ENCODE measurements at regions not wholly inside any gene's neighbourhood (a gene's known extent, or its start where the extent isn't known, plus 50 kb on each side); places are given as distances from the start of the nearest gene placed in this dataset.

DNA sequence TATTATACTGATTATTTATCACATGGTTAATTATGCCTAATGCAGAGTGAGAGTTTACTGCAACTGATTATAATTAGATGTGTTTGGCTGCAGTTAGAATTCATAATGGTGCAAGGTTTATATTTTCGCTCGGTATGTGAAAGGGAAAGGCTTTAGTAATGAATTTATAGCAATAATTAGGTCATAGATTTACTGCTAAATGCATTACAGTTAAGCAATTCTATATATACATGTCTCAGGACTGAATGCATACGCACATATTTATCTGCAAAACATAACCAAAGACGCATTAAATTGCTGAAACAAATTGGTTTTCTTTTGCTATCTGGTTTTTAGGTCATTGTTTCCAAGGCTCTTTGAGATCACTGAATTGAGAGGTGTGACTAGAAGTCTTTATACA lies 428.1 kb upstream of the PDE3A start:
- Mint-ChIP-seq H3K4me3 (no peak overlapping the region), H3K9me3 (peaks cover 0 to 5% of the 10 kb centered on the region in 2 donors), H3K4me1 (no peaks in the 10 kb centered on the region), H3K27ac (no peak overlapping the region), H3K27me3 (peaks cover 9% of the 10 kb centered on the region)
- DNase-seq (no peak), ATAC-seq (no peak)

GRCh38 chr12:19941096-19941495 lies 427.2 kb upstream of the PDE3A start:
- DNase-seq: no peak
- H3K4me1 Mint-ChIP-seq: no peaks in the 10 kb centered on the region
- H3K27me3 Mint-ChIP-seq: peaks cover 9% of the 10 kb centered on the region
- no peak overlapping the region for H3K4me3 Mint-ChIP-seq
- H3K9me3 Mint-ChIP-seq: peaks cover 0 to 5% of the 10 kb centered on the region in 2 donors
- H3K27ac Mint-ChIP-seq: no peak overlapping the region
- no peak for ATAC-seq

- ATAC-seq (no peak), DNase-seq (no peak)
- H3K27ac Mint-ChIP-seq: no peak overlapping the region
- peaks cover 0 to 12% of the 10 kb centered on the region in 2 donors for H3K9me3 Mint-ChIP-seq
- no peak overlapping the region for H3K4me3 Mint-ChIP-seq
- no peaks in the 10 kb centered on the region for H3K27me3 Mint-ChIP-seq
- H3K4me1 Mint-ChIP-seq: no peaks in the 10 kb centered on the region
These were observed 422.5 kb upstream of the PDE3A start for GRCh38 chr12:19945559-19946435.

GRCh38 chr12:19946550-19946949 lies 421.8 kb upstream of the PDE3A start:
- no peak overlapping the region for H3K27ac Mint-ChIP-seq
- DNase-seq (no peak), ATAC-seq (no peak)
- H3K4me1 Mint-ChIP-seq: no peaks in the 10 kb centered on the region
- peaks cover 0 to 12% of the 10 kb centered on the region in 2 donors for H3K9me3 Mint-ChIP-seq
- no peak overlapping the region for H3K4me3 Mint-ChIP-seq
- no peaks in the 10 kb centered on the region for H3K27me3 Mint-ChIP-seq

GRCh38 chr12:19947344-19947743 lies 421.0 kb upstream of the PDE3A start:
- no peak for ATAC-seq
- no peaks in the 10 kb centered on the region for H3K27me3 Mint-ChIP-seq
- H3K9me3 Mint-ChIP-seq: peaks cover 0 to 12% of the 10 kb centered on the region in 2 donors
- no peak for DNase-seq
- H3K4me1 Mint-ChIP-seq: no peaks in the 10 kb centered on the region
- H3K27ac Mint-ChIP-seq: no peak overlapping the region
- H3K4me3 Mint-ChIP-seq: no peak overlapping the region

- Mint-ChIP-seq H3K27ac (no peak overlapping the region), H3K4me1 (no peaks in the 10 kb centered on the region), H3K27me3 (no peaks in the 10 kb centered on the region), H3K4me3 (no peak overlapping the region), H3K9me3 (peaks cover 0 to 12% of the 10 kb centered on the region in 2 donors)
- ATAC-seq: no peak
- no peak for DNase-seq
These were observed 416.7 kb upstream of the PDE3A start for GRCh38 chr12:19951664-19952063.

- DNase-seq (no peak), ATAC-seq (no peak)
- H3K27ac Mint-ChIP-seq: no peak overlapping the region
- H3K4me1 Mint-ChIP-seq: no peaks in the 10 kb centered on the region
- no peak overlapping the region for H3K4me3 Mint-ChIP-seq
- no peaks in the 10 kb centered on the region for H3K27me3 Mint-ChIP-seq
- H3K9me3 Mint-ChIP-seq: peaks cover 0 to 11% of the 10 kb centered on the region in 2 donors
These were observed 414.6 kb upstream of the PDE3A start for GRCh38 chr12:19953734-19954133.

DNA sequence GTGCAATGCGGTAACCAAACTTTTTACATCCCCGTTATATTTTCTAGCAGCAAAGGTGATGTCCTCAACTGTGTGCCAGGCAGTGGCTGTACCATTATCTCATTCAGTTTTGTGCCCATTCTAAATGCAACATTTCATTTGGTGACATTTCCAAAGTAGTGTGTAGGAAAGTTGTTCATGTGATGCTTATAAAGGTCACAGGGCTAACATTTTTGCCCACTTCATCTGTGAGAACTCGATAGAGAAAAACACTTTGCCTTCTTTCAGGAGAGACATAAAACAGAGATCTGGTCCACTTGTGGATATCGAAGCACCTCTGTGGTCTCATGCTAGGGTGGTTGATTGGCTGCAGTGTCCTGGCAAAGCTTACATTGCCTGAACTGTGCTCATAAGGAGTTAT lies 414.2 kb upstream of the PDE3A start:
- no peak for ATAC-seq
- H3K4me1 Mint-ChIP-seq: no peaks in the 10 kb centered on the region
- H3K9me3 Mint-ChIP-seq: peaks cover 0 to 7% of the 10 kb centered on the region in 2 donors
- no peak overlapping the region for H3K4me3 Mint-ChIP-seq
- H3K27ac Mint-ChIP-seq: no peak overlapping the region
- DNase-seq: no peak
- no peaks in the 10 kb centered on the region for H3K27me3 Mint-ChIP-seq

DNA sequence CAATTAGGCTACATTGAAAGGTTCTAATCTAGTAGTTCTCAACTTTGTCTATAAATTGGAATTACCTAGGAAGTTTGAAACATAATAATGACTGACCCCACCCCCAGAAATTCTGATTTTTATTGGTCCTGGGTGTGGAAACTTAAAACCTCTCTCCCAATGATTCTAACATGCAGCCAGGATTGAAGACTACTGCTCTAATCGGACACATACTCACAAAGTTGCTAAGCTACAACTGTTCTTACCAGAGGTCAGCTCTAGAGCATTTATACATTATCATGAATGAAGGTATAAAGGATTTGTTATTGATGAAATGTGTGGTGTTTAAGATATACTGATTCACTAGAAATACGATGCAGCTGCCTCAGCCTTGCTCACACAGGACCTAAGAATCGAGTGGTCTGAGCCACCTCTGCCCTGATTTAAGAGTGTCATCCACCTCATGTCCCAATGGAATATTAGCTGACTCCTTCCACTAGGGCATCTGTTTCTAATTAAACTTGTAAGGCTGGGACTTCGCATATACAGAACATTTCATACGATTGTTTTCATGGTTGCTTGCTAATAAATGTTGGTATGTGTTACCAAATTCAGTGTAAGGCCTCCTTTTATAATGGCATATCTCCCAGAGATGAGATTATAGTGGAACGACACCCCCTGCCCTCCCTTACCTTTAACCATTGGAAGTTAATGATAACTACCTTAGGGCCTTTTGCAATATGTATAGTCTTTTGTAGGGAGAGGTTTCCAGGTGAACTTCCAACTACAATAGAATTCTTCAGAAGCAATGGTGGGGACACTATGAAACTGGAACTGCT lies 410.8 kb upstream of the PDE3A start:
- Mint-ChIP-seq H3K27me3 (no peaks in the 10 kb centered on the region), H3K9me3 (no peaks in the 10 kb centered on the region), H3K4me3 (no peak overlapping the region), H3K27ac (no peak overlapping the region), H3K4me1 (no peaks in the 10 kb centered on the region)
- ATAC-seq (no peak), DNase-seq (no peak)

- Mint-ChIP-seq H3K27me3 (no peaks in the 10 kb centered on the region), H3K4me1 (no peaks in the 10 kb centered on the region), H3K9me3 (no peaks in the 10 kb centered on the region), H3K4me3 (no peak overlapping the region), H3K27ac (no peak overlapping the region)
- DNase-seq (no peak), ATAC-seq (no peak)
These were observed 409.9 kb upstream of the PDE3A start for GRCh38 chr12:19958389-19958788.

- Mint-ChIP-seq H3K27me3 (no peaks in the 10 kb centered on the region), H3K27ac (no peak overlapping the region), H3K4me1 (no peaks in the 10 kb centered on the region), H3K9me3 (no peaks in the 10 kb centered on the region), H3K4me3 (no peak overlapping the region)
- no peak for DNase-seq
- no peak for ATAC-seq
These were observed 409.0 kb upstream of the PDE3A start for GRCh38 chr12:19959353-19959752.

GRCh38 chr12:19960527-19960926 lies 407.8 kb upstream of the PDE3A start:
- Mint-ChIP-seq H3K9me3 (no peaks in the 10 kb centered on the region), H3K4me1 (no peaks in the 10 kb centered on the region), H3K4me3 (no peak overlapping the region), H3K27me3 (no peaks in the 10 kb centered on the region), H3K27ac (no peak overlapping the region)
- no peak for DNase-seq
- no peak for ATAC-seq

- DNase-seq (no peak), ATAC-seq (no peak)
- Mint-ChIP-seq H3K27me3 (no peaks in the 10 kb centered on the region), H3K9me3 (no peaks in the 10 kb centered on the region), H3K4me1 (no peaks in the 10 kb centered on the region), H3K27ac (no peak overlapping the region), H3K4me3 (no peak overlapping the region)
These were observed 406.1 kb upstream of the PDE3A start for GRCh38 chr12:19962192-19962591.

GRCh38 chr12:19963972-19964371 lies 404.4 kb upstream of the PDE3A start:
- Mint-ChIP-seq H3K4me1 (no peaks in the 10 kb centered on the region), H3K27ac (no peak overlapping the region), H3K4me3 (no peak overlapping the region), H3K9me3 (no peaks in the 10 kb centered on the region), H3K27me3 (no peaks in the 10 kb centered on the region)
- ATAC-seq (no peak), DNase-seq (no peak)

DNA sequence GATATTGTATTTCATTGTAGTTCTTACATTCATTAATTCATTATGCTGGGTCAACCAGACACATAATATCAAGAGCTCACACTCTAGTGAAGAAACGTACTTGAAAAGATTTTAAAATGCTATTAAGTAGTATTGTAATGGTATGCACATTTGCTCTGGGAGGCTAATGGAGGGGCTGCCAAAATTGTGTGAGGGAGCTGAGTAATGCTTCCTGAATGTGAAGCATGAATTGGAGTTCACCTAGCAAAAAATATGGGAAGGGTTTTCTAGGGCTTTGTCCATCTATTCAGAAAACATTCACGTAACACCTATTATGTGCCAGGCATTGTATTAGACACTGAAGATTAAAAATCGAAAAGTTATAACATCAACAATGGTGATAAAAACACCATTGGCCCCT lies 403.8 kb upstream of the PDE3A start:
- no peak for DNase-seq
- Mint-ChIP-seq H3K4me3 (no peak overlapping the region), H3K27me3 (no peaks in the 10 kb centered on the region), H3K4me1 (no peaks in the 10 kb centered on the region), H3K27ac (no peak overlapping the region), H3K9me3 (no peaks in the 10 kb centered on the region)
- no peak for ATAC-seq
